ENCODE measurements at regions not wholly inside any gene's neighbourhood (a gene's known extent, or its start where the extent isn't known, plus 50 kb on each side); places are given as distances from the start of the nearest gene placed in this dataset.

GRCh38 chr13:62932256-62932883 is 1516.7 kb upstream of the PCDH20 start:
- TF ChIP-seq, protein P1, sequence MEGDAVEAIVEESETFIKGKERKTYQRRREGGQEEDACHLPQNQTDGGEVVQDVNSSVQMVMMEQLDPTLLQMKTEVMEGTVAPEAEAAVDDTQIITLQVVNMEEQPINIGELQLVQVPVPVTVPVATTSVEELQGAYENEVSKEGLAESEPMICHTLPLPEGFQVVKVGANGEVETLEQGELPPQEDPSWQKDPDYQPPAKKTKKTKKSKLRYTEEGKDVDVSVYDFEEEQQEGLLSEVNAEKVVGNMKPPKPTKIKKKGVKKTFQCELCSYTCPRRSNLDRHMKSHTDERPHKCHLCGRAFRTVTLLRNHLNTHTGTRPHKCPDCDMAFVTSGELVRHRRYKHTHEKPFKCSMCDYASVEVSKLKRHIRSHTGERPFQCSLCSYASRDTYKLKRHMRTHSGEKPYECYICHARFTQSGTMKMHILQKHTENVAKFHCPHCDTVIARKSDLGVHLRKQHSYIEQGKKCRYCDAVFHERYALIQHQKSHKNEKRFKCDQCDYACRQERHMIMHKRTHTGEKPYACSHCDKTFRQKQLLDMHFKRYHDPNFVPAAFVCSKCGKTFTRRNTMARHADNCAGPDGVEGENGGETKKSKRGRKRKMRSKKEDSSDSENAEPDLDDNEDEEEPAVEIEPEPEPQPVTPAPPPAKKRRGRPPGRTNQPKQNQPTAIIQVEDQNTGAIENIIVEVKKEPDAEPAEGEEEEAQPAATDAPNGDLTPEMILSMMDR (conservative IDR thresholded peaks at IDR 0.05; ENCODE audit: low read depth, low read length), result no peak
- no peak for TF ChIP-seq POLR2A (IDR thresholded peaks at IDR 0.05; ENCODE audit: low read depth, low read length)
- TF ChIP-seq SMC3 (IDR thresholded peaks at IDR 0.05; ENCODE audit: low read depth, low read length), result no peak
- TF ChIP-seq RFX5 (IDR thresholded peaks at IDR 0.05; ENCODE audit: low read depth, low read length), result no peak
- TF ChIP-seq RCOR1 (IDR thresholded peaks at IDR 0.05; ENCODE audit: insufficient replicate concordance, low read length), result no peak
- no peak for TF ChIP-seq RAD21 (IDR thresholded peaks at IDR 0.05; ENCODE audit: low read length)
- TF ChIP-seq, protein P2, sequence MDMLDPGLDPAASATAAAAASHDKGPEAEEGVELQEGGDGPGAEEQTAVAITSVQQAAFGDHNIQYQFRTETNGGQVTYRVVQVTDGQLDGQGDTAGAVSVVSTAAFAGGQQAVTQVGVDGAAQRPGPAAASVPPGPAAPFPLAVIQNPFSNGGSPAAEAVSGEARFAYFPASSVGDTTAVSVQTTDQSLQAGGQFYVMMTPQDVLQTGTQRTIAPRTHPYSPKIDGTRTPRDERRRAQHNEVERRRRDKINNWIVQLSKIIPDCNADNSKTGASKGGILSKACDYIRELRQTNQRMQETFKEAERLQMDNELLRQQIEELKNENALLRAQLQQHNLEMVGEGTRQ (IDR thresholded peaks at IDR 0.05; ENCODE audit: low read depth, low read length), result no peak
- TF ChIP-seq NFE2L2 (IDR thresholded peaks at IDR 0.05; ENCODE audit: low read depth, low read length), result no peak
- TF ChIP-seq CHD1 (IDR thresholded peaks at IDR 0.05; ENCODE audit: low read depth, low read length), result no peak
- no peak for TF ChIP-seq BHLHE40 (IDR thresholded peaks at IDR 0.05; ENCODE audit: low read depth, low read length)
- TF ChIP-seq ELK1 (IDR thresholded peaks at IDR 0.05; ENCODE audit: borderline replicate concordance, low read depth, low read length), result no peak
- TF ChIP-seq CEBPB (IDR thresholded peaks at IDR 0.05; ENCODE audit: low read depth, low read length), result no peak
